ENCODE measurements at regions not wholly inside any gene's neighbourhood (a gene's known extent, or its start where the extent isn't known, plus 50 kb on each side); places are given as distances from the start of the nearest gene placed in this dataset.
"Not testable (repeated sequence)": the region's sequence is repeated elsewhere in the genome, so short reads cannot be mapped to it uniquely, and the experiment has no call there.

GRCh38 chr12:68479896-68480291 lies 130.8 kb upstream of the RAP1B start:
- DNase-seq = peak; percentile 42

- no peak for DNase-seq
Observed at GRCh38 chr12:68480526-68480925, 130.2 kb upstream of the RAP1B start.

GRCh38 chr12:68481181-68481941 lies 129.3 kb upstream of the RAP1B start:
- DNase-seq = peak; percentile 74

- peak; percentile 72 for DNase-seq
Observed at GRCh38 chr12:68482014-68482413, 128.7 kb upstream of the RAP1B start.

- no peak for DNase-seq
Observed at GRCh38 chr12:68482660-68483059, 128.0 kb upstream of the RAP1B start.

- peak; percentile 88 for DNase-seq
Observed at GRCh38 chr12:68483592-68484383, 126.9 kb upstream of the RAP1B start.

- not testable (repeated sequence) for DNase-seq
Observed at GRCh38 chr12:68484578-68484977, 126.1 kb upstream of the RAP1B start.

- DNase-seq = not testable (repeated sequence)
Observed at GRCh38 chr12:68486449-68486848, 124.2 kb upstream of the RAP1B start.

- no peak for DNase-seq
Observed at GRCh38 chr12:68487721-68488309, 122.9 kb upstream of the RAP1B start.

- DNase-seq = no peak
Observed at GRCh38 chr12:68489273-68489672, 121.4 kb upstream of the RAP1B start.

GRCh38 chr12:68490476-68490875 lies 120.2 kb upstream of the RAP1B start:
- no peak for DNase-seq

- no peak for DNase-seq
Observed at GRCh38 chr12:68491204-68491960, 119.3 kb upstream of the RAP1B start.

- DNase-seq = peak; percentile 45
Observed at GRCh38 chr12:68495336-68496070, 115.2 kb upstream of the RAP1B start.

- peak; percentile 19 for DNase-seq
Observed at GRCh38 chr12:68497107-68497506, 113.6 kb upstream of the RAP1B start.

GRCh38 chr12:68497702-68498101 lies 113.0 kb upstream of the RAP1B start:
- DNase-seq = peak; percentile 100

GRCh38 chr12:68498736-68499135 lies 112.0 kb upstream of the RAP1B start:
- DNase-seq = no peak

GRCh38 chr12:68499616-68500015 lies 111.1 kb upstream of the RAP1B start:
- peak; percentile 29 for DNase-seq

GRCh38 chr12:68501226-68501625 lies 109.5 kb upstream of the RAP1B start:
- DNase-seq = no peak

- no peak for DNase-seq
Observed at GRCh38 chr12:68505970-68506369, 104.7 kb upstream of the RAP1B start.

- DNase-seq = no peak
Observed at GRCh38 chr12:68506619-68507018, 104.1 kb upstream of the RAP1B start.

- DNase-seq = no peak
Observed at GRCh38 chr12:68507657-68508056, 103.0 kb upstream of the RAP1B start.

- DNase-seq = no peak
Observed at GRCh38 chr12:68508576-68508975, 102.1 kb upstream of the RAP1B start.
